ENCODE measurements at regions not wholly inside any gene's neighbourhood (a gene's known extent, or its start where the extent isn't known, plus 50 kb on each side); places are given as distances from the start of the nearest gene placed in this dataset.

DNA sequence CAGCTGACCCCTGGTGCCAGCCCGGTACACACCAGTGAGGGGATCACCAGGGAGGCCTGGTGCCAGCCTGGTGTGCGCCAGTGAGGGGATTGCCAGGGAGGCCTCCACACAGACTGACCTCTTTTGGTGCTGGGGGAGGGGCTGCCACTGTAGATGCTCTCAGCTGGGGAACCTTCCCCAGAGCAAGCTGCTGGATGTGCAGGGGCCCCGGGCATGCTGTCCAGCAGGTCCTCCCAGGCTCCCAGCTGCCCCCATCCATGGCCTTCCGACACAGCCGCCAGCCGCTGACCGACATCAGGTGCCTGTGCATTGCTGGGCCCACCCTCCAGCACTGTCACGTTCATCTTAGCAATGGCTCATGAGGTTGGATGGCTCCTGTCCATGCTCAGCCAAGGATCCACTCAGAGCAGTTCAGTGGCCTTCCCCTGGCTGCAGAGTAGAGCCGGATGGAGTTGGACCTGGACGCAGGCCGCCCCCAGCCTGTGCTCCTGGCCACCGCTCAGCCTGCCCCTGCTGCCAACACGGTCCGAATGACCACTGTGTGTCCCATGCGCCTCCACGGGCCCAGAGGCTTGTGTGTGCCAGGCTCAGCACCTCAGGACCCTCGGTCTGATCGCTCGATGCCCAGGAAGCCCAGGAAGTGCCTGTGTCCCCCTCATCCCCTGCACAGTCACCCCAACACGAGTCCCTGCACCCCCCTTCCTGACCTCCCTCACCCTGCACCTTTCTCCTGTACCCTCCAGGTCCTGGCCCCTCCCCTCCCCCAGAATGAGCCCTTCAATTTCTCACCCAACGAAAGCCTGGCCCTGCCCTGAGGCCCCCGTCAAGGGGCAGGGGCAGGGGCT is 95.7 kb downstream of the YTHDF1 start:
- DNase-seq: peak; percentile 4 to 46 (median 28)
- no peak overlapping the region for H3K27ac ChIP-seq (ENCODE audit: low read length)
- ATAC-seq: no peak
- no peak overlapping the region for H3K4me3 ChIP-seq (ENCODE audit: low read length)
- H3K4me1 ChIP-seq (ENCODE audit: control insufficient read depth, insufficient read depth, low read length): no peaks in the 10 kb centered on the region
- peaks cover 2% of the 10 kb centered on the region for H3K9me3 ChIP-seq (ENCODE audit: control insufficient read depth, low read length)
- WGBS: 72% methylated on average over 22 of the region's 22 CpGs
- no peaks in the 10 kb centered on the region for H3K27me3 ChIP-seq (ENCODE audit: control insufficient read depth, insufficient read depth)
- intact Hi-C loops (cut with DNase I): no loop called here

DNA sequence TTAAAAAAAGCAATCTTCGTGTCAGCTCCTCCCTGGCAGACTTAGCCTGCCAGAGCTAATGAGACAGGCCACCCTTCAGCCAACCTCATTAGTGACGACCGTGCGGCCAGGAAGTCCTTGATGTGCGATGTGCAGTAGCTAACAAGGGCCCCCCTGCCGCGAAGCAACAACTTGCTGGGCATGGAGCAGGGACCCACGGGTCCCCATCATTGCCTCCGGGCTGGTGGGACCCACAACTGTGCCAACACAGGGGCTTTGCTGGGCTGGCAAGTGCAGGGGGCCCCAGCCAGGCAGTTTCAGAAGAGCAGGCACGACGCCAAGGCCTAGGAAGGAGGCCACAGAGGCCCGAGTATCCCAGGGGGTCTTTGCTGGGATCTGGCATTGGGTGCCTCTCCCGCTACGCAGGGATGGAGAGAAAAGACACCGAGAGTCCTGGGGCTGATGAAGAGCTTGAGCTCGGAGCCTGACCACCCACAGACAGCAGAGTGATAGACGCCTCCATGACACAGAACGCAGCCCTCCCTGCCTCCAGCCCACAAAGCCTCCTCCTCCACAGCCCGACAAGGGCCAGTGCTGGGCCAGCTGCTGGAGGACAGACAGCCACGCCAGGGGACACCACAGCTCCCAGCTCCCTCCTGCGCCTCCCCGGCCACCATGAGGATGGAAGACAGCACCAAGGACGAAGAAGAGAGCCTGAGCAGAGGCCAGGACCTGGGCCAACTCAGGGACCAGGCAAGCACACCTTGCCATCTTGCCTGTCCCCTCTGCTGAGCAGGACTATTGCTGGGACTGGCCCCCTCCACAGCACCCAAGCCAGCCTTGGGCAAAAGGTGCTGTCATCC is 96.6 kb downstream of the YTHDF1 start:
- DNase-seq (peak in 2 of 3 donors; percentile 2 to 10), ATAC-seq (no peak)
- no peak overlapping the region for H3K4me3 ChIP-seq (ENCODE audit: low read length)
- no peaks in the 10 kb centered on the region for H3K27me3 ChIP-seq (ENCODE audit: control insufficient read depth, insufficient read depth)
- H3K27ac ChIP-seq (ENCODE audit: low read length): no peak overlapping the region
- 65% methylated on average over 23 of the region's 23 CpGs for WGBS
- H3K4me1 ChIP-seq (ENCODE audit: control insufficient read depth, insufficient read depth, low read length): no peaks in the 10 kb centered on the region
- peaks cover 2% of the 10 kb centered on the region for H3K9me3 ChIP-seq (ENCODE audit: control insufficient read depth, low read length)
- intact Hi-C loops (cut with DNase I): no loop called here

DNA sequence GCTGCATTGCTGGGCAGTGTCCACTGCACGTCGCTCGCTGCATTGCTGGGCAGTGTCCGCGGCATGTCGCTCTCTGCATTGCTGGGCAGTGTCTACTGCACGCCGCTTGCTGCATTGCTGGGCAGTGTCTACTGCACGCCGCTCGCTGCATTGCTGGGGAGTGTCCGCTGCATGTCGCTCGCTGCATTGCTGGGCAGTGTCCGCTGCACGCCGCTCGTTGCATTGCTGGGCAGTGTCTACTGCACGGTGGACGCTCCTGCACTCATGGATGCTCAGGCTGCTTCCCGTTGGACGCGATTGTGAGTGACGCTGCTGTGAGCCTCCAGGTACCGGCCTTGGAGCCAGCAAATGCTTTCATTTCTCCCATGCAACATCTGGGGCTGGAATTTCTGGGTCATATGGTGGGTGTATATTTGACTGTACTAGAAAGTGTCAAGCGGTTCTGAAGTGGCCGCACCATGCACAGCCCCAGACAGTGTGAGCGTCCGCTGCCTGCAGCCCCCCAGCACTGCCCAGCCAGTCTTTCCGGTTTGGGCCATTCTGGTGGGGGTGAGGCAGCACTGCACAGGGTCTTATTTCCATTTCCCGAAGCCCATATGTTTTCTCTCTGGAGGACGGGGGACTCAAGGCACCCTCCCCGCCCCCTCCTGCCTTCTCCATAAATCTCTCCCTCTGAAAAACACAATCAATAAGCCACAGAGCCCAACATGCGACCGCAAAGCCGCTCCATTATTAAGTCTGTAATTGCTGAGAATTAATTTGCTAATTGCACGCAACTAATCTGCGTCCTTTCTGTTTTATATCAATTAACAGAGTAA is 97.4 kb downstream of the YTHDF1 start:
- WGBS: 88% methylated on average over 38 of the region's 38 CpGs
- intact Hi-C loops (cut with DNase I): no loop called here
- Histone ChIP-seq H3K4me3 (ENCODE audit: low read length) (no peak overlapping the region), H3K27ac (ENCODE audit: low read length) (no peak overlapping the region), H3K9me3 (ENCODE audit: control insufficient read depth, low read length) (peaks cover 2% of the 10 kb centered on the region), H3K27me3 (ENCODE audit: control insufficient read depth, insufficient read depth) (no peaks in the 10 kb centered on the region), H3K4me1 (ENCODE audit: control insufficient read depth, insufficient read depth, low read length) (no peaks in the 10 kb centered on the region)
- peak; percentile 0 to 24 (median 22) for DNase-seq
- no peak for ATAC-seq

DNA sequence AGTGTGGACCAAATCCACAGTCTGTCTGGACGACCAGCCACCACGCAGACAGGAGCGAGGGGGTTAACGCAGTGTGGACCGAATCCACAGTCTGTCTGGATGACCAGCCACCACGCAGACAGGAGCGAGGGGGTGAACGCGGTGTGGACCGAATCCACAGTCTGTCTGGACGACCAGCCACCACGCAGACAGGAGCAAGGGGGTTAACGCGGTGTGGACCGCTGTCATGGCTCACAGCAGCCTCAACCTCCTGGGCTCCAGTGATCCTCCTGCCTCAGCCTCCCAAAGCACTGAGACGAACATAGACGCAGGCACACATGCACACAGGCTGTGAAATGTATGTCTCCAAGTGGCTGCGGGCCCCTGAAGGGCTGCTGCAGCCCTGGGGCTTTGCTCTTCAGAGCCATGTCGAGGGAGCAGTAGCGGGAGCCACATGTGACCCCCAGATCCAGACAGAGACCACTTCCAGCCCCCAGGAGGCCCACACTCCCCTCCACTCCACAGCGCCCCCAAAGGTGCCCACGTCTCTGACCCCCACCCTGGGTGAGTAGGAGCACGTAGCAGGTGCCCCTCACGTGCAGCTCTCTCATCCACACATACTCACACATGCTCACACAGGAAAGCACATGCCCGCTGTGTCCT is 98.1 kb downstream of the YTHDF1 start:
- intact Hi-C loops (cut with DNase I): no loop called here
- Histone ChIP-seq H3K9me3 (ENCODE audit: control insufficient read depth, low read length) (no peaks in the 10 kb centered on the region), H3K4me1 (ENCODE audit: control insufficient read depth, insufficient read depth, low read length) (no peaks in the 10 kb centered on the region), H3K27me3 (ENCODE audit: control insufficient read depth, insufficient read depth) (no peaks in the 10 kb centered on the region), H3K27ac (ENCODE audit: low read length) (no peak overlapping the region), H3K4me3 (ENCODE audit: low read length) (no peak overlapping the region)
- ATAC-seq (no peak), DNase-seq (peak; percentile 1 to 27 (median 6))
- WGBS: 78% methylated on average over 25 of the region's 25 CpGs

DNA sequence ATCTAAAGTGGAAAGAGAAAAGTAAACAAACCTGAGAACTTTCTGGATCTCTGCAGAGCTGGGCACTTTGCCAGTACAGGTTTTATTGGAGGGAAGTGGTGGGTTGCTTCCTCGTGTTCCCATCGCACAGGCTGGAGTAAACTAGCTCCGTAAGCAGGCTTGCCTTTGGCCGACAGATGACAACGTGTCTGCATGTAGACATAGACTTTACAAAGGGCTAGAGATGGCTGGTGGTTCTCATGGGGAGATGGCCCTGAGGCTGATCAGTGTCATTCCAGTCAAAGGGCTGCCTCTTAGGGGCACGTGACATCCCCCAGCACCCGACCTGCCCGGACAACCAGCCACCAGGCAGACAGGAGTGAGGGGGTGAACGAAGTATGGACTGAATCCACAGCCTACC is 98.8 kb downstream of the YTHDF1 start:
- intact Hi-C loops (cut with DNase I): no loop called here
- ATAC-seq (no peak), DNase-seq (peak in 2 of 3 donors; percentile 0 to 9)
- Histone ChIP-seq H3K4me1 (ENCODE audit: control insufficient read depth, insufficient read depth, low read length) (no peaks in the 10 kb centered on the region), H3K9me3 (ENCODE audit: control insufficient read depth, low read length) (peaks cover 2% of the 10 kb centered on the region), H3K27ac (ENCODE audit: low read length) (no peak overlapping the region), H3K27me3 (ENCODE audit: control insufficient read depth, insufficient read depth) (no peaks in the 10 kb centered on the region), H3K4me3 (ENCODE audit: low read length) (no peak overlapping the region)
- WGBS: 63% methylated on average over 9 of the region's 9 CpGs

DNA sequence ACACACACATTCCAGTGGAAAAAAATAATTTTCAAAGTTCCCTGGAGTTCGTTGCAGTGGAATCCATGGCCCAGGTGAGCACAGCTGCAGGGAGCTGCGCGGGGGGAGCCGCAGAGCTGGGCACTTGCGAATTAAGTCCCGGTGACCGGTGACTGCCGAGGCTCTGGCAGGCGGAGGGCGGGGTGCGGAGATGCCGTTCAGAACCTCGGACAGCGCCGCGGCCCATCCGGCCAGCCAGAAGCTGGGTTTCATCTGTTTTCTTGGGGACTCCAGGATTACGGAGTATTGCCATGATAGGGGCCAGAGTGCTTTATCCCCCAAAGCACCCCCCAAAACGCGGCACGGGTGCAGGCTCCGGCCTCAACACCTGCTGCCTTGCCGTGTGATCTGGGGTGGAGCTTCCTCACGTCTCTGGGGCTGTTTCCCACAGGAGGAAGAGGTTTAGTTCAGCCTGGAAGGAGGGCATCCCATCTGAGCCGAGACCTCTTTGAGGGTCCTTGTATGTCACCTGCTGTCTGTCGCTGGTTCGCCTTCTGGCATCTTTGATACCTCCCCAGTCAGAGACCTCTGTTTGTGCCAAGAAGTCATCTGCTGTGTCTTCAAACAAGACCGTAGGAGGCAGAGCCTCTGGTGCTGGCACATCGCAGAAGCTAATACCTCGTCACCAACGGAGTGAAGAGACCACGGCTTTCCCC is 99.4 kb downstream of the YTHDF1 start:
- intact Hi-C loops (cut with DNase I): no loop called here
- H3K27me3 ChIP-seq (ENCODE audit: control insufficient read depth, insufficient read depth): no peaks in the 10 kb centered on the region
- WGBS: 17% methylated on average over 32 of the region's 32 CpGs

DNA sequence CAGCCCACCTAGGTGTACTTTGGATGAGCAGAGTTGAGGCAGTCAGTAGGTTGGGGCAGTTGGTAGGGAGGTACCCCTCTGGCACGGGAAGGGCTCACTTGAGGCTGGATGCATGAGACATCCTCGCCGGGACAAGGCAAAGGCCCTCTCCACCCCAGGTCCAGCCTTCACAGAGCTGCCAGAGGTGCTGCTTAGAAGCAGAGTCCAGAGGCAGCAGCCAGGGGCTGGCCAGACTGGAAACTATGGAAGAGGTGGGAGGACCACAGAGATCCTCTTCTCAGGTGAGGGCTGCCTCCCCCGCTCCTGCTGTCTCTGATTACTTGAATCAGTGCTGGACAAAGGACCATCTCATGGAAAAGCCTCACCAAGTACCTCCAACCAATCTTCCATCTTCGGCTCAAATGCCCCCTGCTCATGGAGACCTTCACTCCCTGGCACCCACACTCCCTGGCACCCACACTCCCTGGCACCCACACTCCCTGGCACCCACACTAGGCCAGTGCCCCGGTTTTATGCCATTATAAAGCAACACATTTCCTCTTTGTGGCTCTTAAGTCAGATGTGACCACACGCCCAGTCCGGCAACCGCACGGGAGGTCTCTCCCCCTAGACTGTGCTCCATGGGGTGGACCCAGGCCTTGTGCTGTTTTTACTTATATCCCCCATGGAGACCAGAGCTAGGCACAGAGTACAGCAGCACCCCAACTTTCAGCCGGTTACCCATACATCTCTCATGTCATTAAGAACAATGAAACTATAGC is 100.1 kb downstream of the YTHDF1 start:
- H3K9me3 ChIP-seq (ENCODE audit: control insufficient read depth, low read length): peaks cover 2% of the 10 kb centered on the region
- no peaks in the 10 kb centered on the region for H3K4me1 ChIP-seq (ENCODE audit: control insufficient read depth, insufficient read depth, low read length)
- DNase-seq: peak; percentile 4 to 14 (median 13)
- H3K4me3 ChIP-seq (ENCODE audit: low read length): no peak overlapping the region
- H3K27ac ChIP-seq (ENCODE audit: low read length): no peak overlapping the region
- H3K27me3 ChIP-seq (ENCODE audit: control insufficient read depth, insufficient read depth): no peaks in the 10 kb centered on the region
- WGBS: 75% methylated on average over 11 of the region's 11 CpGs
- no peak for ATAC-seq
- intact Hi-C loops (cut with DNase I): no loop called here

More for the DNA sequence above, 99.4 kb downstream of the YTHDF1 start:
- ATAC-seq (no peak), DNase-seq (peak; percentile 13 to 60 (median 54))
- Histone ChIP-seq H3K9me3 (ENCODE audit: control insufficient read depth, low read length) (peaks cover 2% of the 10 kb centered on the region), H3K4me3 (ENCODE audit: low read length) (no peak overlapping the region), H3K4me1 (ENCODE audit: control insufficient read depth, insufficient read depth, low read length) (no peaks in the 10 kb centered on the region), H3K27ac (ENCODE audit: low read length) (no peak overlapping the region)

DNA sequence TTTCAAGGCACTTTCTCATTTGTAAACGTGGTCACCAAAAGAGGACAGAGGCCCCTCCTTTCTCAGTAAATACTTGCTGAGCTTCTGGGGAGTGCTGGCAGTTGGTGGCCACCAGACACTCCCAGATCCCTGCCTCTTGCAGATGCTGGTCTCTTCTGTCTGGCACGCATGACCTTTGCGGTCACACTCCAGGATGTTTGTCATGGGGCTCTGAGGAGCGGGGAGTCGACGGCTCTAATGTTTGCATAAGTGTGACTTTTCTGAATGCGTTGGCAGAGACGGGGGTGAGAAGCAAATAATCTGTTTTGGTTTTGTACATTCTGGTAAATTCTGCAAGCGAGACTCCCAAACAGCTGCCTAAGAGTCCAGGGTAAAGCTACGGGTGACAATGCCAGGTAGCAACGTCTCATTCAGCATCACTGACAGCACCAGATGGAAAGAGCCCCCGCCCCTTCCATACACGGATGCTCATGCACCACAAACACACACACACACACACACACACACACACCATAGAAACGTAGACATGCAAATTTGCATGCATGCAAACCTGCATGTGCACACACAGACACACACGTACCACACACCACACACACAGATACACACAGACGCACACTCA is 101.1 kb downstream of the YTHDF1 start:
- ATAC-seq: no peak
- no peak overlapping the region for H3K27ac ChIP-seq (ENCODE audit: low read length)
- intact Hi-C loops (cut with DNase I): no loop called here
- H3K27me3 ChIP-seq (ENCODE audit: control insufficient read depth, insufficient read depth): no peaks in the 10 kb centered on the region
- H3K4me3 ChIP-seq (ENCODE audit: low read length): no peak overlapping the region
- no peaks in the 10 kb centered on the region for H3K4me1 ChIP-seq (ENCODE audit: control insufficient read depth, insufficient read depth, low read length)
- peak in 2 of 3 donors; percentile 6 to 18 for DNase-seq
- 72% methylated on average over 16 of the region's 16 CpGs for WGBS
- H3K9me3 ChIP-seq (ENCODE audit: control insufficient read depth, low read length): peaks cover 2% of the 10 kb centered on the region

DNA sequence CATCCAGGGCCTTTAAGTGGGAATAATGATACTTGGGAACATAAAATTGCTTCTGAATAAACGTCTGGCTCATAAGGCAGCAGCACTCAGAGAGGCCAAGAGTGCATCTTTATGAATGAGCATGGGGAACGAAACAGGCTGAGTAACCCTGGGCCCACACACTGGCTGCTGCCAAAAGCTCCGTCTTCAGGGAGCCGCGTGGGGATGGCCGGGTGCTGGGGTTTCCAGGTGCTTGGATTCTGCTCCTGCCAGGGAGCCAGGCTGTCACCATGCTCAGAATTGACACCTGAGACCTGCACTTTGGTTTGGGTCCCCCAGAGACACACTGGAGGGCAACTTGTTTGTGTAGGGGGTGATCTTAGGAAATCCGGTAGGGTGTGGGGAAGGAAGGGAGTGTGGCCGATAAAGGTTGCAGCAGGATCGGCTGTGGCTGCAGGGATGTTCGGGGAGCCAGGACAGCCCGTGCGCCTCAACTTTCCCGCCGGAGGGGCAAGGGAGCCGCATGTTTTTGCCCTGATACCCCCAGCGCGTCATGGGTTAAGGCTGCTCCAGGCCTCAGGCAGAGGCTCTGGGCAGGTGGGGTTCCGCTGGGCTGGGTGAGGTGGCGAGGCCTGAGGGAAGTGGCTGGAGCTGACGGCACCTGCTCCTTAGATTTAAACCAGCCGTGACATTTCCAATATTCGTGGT is 101.8 kb downstream of the YTHDF1 start:
- H3K9me3 ChIP-seq (ENCODE audit: control insufficient read depth, low read length): peaks cover 2% of the 10 kb centered on the region
- intact Hi-C loops (cut with DNase I): no loop called here
- no peak overlapping the region for H3K27ac ChIP-seq (ENCODE audit: low read length)
- H3K27me3 ChIP-seq (ENCODE audit: control insufficient read depth, insufficient read depth): no peaks in the 10 kb centered on the region
- H3K4me1 ChIP-seq (ENCODE audit: control insufficient read depth, insufficient read depth, low read length): no peaks in the 10 kb centered on the region
- no peak overlapping the region for H3K4me3 ChIP-seq (ENCODE audit: low read length)
- no peak for ATAC-seq
- WGBS: 56% methylated on average over 22 of the region's 22 CpGs
- peak; percentile 3 to 32 (median 11) for DNase-seq

All from right cardiac atrium (tissue), 5 donors.